ENCODE measurements at regions not wholly inside any gene's neighbourhood (a gene's known extent, or its start where the extent isn't known, plus 50 kb on each side); places are given as distances from the start of the nearest gene placed in this dataset.

GRCh38 chr9:71357346-71357745 lies 235.9 kb upstream of the TRPM3 start:
- H3K4me3 Mint-ChIP-seq = no peak overlapping the region
- no peaks in the 10 kb centered on the region for H3K4me1 Mint-ChIP-seq (ENCODE audit: low read depth)
- no peaks in the 10 kb centered on the region for H3K36me3 Mint-ChIP-seq (ENCODE audit: low read depth)
- no peak for DNase-seq (ENCODE audit: low spot score)
- H3K9me3 Mint-ChIP-seq = no peaks in the 10 kb centered on the region
- no peaks in the 10 kb centered on the region for H3K27me3 Mint-ChIP-seq (ENCODE audit: low read depth)
- H3K27ac Mint-ChIP-seq = no peak overlapping the region

GRCh38 chr9:71355884-71356283 lies 234.5 kb upstream of the TRPM3 start:
- H3K4me1 Mint-ChIP-seq (ENCODE audit: low read depth) = no peaks in the 10 kb centered on the region
- H3K27me3 Mint-ChIP-seq (ENCODE audit: low read depth) = no peaks in the 10 kb centered on the region
- no peak overlapping the region for H3K27ac Mint-ChIP-seq
- H3K9me3 Mint-ChIP-seq = no peaks in the 10 kb centered on the region
- H3K4me3 Mint-ChIP-seq = no peak overlapping the region
- DNase-seq (ENCODE audit: low spot score) = no peak
- H3K36me3 Mint-ChIP-seq (ENCODE audit: low read depth) = no peaks in the 10 kb centered on the region

GRCh38 chr9:71353720-71354119 lies 232.3 kb upstream of the TRPM3 start:
- H3K27me3 Mint-ChIP-seq (ENCODE audit: low read depth) = no peaks in the 10 kb centered on the region
- no peak overlapping the region for H3K27ac Mint-ChIP-seq
- no peaks in the 10 kb centered on the region for H3K4me1 Mint-ChIP-seq (ENCODE audit: low read depth)
- no peak for DNase-seq (ENCODE audit: low spot score)
- no peaks in the 10 kb centered on the region for H3K9me3 Mint-ChIP-seq
- no peaks in the 10 kb centered on the region for H3K36me3 Mint-ChIP-seq (ENCODE audit: low read depth)
- H3K4me3 Mint-ChIP-seq = no peak overlapping the region

- Mint-ChIP-seq H3K4me1 (ENCODE audit: low read depth) (no peaks in the 10 kb centered on the region), H3K9me3 (no peaks in the 10 kb centered on the region), H3K36me3 (ENCODE audit: low read depth) (no peaks in the 10 kb centered on the region), H3K4me3 (no peak overlapping the region), H3K27me3 (ENCODE audit: low read depth) (no peaks in the 10 kb centered on the region), H3K27ac (no peak overlapping the region)
- no peak for DNase-seq (ENCODE audit: low spot score)
These were observed 231.4 kb upstream of the TRPM3 start for GRCh38 chr9:71352837-71353236.

DNA sequence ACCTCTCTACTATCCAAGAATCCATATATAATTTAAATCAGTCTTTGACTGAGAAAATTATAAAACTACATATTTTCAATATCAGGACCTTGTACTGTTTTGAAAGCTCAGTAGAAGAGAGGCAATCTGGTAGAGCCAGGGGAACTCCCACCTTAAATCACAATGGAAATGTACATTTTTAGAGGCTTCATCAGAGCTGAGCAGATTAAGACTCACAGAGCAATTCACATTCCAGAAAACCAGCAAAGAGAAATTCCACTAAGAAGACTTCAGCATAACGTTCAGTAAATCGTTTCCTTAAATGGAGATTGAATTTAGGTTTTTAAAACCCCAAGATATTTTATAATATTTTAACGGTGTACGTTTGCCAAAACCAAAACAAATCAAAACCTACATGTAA lies 227.8 kb upstream of the TRPM3 start:
- H3K4me3 Mint-ChIP-seq = no peak overlapping the region
- no peak for DNase-seq (ENCODE audit: low spot score)
- no peak overlapping the region for H3K27ac Mint-ChIP-seq
- no peaks in the 10 kb centered on the region for H3K27me3 Mint-ChIP-seq (ENCODE audit: low read depth)
- no peaks in the 10 kb centered on the region for H3K36me3 Mint-ChIP-seq (ENCODE audit: low read depth)
- H3K9me3 Mint-ChIP-seq = no peaks in the 10 kb centered on the region
- H3K4me1 Mint-ChIP-seq (ENCODE audit: low read depth) = no peaks in the 10 kb centered on the region

GRCh38 chr9:71333321-71333720 lies 211.9 kb upstream of the TRPM3 start:
- Mint-ChIP-seq H3K4me1 (ENCODE audit: low read depth) (no peaks in the 10 kb centered on the region), H3K27ac (no peak overlapping the region), H3K4me3 (no peak overlapping the region), H3K36me3 (ENCODE audit: low read depth) (no peaks in the 10 kb centered on the region), H3K27me3 (ENCODE audit: low read depth) (no peaks in the 10 kb centered on the region), H3K9me3 (no peaks in the 10 kb centered on the region)
- DNase-seq (ENCODE audit: low spot score) = no peak

- Mint-ChIP-seq H3K27ac (no peak overlapping the region), H3K9me3 (no peaks in the 10 kb centered on the region), H3K4me3 (no peak overlapping the region), H3K4me1 (ENCODE audit: low read depth) (no peaks in the 10 kb centered on the region), H3K36me3 (ENCODE audit: low read depth) (no peaks in the 10 kb centered on the region), H3K27me3 (ENCODE audit: low read depth) (no peaks in the 10 kb centered on the region)
- no peak for DNase-seq (ENCODE audit: low spot score)
These were observed 210.2 kb upstream of the TRPM3 start for GRCh38 chr9:71331603-71332002.

DNA sequence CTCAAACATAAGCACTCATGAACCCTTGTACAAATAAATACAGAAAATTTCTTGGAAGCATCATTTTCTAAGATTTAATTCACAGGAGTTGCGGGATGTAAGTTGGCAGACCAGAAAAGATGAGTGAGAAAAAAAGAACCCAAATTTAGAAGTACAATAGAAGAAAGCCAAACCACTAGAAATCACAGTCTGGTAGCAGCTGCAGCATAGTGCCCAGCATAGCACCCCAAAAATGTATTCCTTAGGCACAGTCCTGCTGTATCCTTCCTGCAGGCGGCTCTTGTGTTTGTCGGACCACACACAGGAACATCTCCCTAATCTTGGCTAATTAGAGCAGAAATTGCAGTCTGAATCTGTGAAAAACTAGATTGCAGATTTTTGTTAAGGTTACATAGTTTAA lies 208.5 kb upstream of the TRPM3 start:
- Mint-ChIP-seq H3K4me3 (no peak overlapping the region), H3K9me3 (no peaks in the 10 kb centered on the region), H3K27ac (no peak overlapping the region), H3K27me3 (ENCODE audit: low read depth) (no peaks in the 10 kb centered on the region), H3K36me3 (ENCODE audit: low read depth) (no peaks in the 10 kb centered on the region), H3K4me1 (ENCODE audit: low read depth) (no peaks in the 10 kb centered on the region)
- no peak for DNase-seq (ENCODE audit: low spot score)

- no peak for DNase-seq (ENCODE audit: low spot score)
- H3K4me3 Mint-ChIP-seq = no peak overlapping the region
- H3K9me3 Mint-ChIP-seq = no peaks in the 10 kb centered on the region
- no peaks in the 10 kb centered on the region for H3K4me1 Mint-ChIP-seq (ENCODE audit: low read depth)
- no peaks in the 10 kb centered on the region for H3K36me3 Mint-ChIP-seq (ENCODE audit: low read depth)
- no peak overlapping the region for H3K27ac Mint-ChIP-seq
- no peaks in the 10 kb centered on the region for H3K27me3 Mint-ChIP-seq (ENCODE audit: low read depth)
These were observed 204.9 kb upstream of the TRPM3 start for GRCh38 chr9:71326360-71326759.

- H3K9me3 Mint-ChIP-seq = no peaks in the 10 kb centered on the region
- no peak overlapping the region for H3K27ac Mint-ChIP-seq
- H3K4me3 Mint-ChIP-seq = no peak overlapping the region
- H3K36me3 Mint-ChIP-seq (ENCODE audit: low read depth) = no peaks in the 10 kb centered on the region
- no peaks in the 10 kb centered on the region for H3K27me3 Mint-ChIP-seq (ENCODE audit: low read depth)
- no peaks in the 10 kb centered on the region for H3K4me1 Mint-ChIP-seq (ENCODE audit: low read depth)
- DNase-seq (ENCODE audit: low spot score) = no peak
These were observed 201.9 kb upstream of the TRPM3 start for GRCh38 chr9:71323357-71323756.

DNA sequence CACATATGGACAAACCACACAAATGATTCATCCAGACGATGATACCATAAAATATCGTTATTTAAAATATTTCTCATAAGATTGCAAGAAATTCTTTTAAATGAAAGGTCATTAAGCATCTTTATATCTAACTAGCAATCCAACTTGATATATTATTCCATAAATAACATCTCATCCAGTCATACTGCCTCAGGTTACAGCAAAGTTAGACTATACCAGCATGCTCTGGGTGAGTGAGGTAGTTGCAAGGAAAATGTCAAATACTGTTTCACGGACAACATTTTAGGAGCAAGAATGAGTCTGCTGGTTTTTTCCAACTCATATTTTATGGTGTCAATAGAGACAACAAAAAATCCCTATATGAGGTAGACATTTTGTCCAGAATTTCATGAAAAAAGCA lies 200.9 kb upstream of the TRPM3 start:
- H3K4me1 Mint-ChIP-seq (ENCODE audit: low read depth) = no peaks in the 10 kb centered on the region
- H3K36me3 Mint-ChIP-seq (ENCODE audit: low read depth) = no peaks in the 10 kb centered on the region
- DNase-seq (ENCODE audit: low spot score) = no peak
- no peak overlapping the region for H3K4me3 Mint-ChIP-seq
- H3K9me3 Mint-ChIP-seq = no peaks in the 10 kb centered on the region
- no peaks in the 10 kb centered on the region for H3K27me3 Mint-ChIP-seq (ENCODE audit: low read depth)
- no peak overlapping the region for H3K27ac Mint-ChIP-seq

DNA sequence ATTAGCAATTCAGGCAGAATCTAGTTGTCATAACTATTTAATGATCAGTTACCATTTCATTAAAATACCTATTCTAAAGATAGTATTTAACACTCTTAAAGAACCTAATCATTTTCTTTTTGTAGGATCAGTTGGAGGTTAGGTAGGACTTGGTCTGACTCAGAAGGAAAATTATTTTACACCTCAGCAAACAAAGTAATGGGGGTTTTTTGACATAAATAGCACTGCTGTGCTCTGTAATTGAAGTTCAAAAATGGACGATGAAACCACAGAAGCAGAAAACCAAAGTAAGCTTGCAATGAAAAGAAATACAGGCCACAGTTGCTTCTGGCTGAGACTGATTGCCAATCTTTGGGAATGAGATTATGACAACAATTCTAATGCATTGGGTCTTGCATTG lies 187.0 kb upstream of the TRPM3 start:
- H3K27me3 Mint-ChIP-seq (ENCODE audit: low read depth) = no peaks in the 10 kb centered on the region
- H3K27ac Mint-ChIP-seq = no peak overlapping the region
- no peak overlapping the region for H3K4me3 Mint-ChIP-seq
- DNase-seq (ENCODE audit: low spot score) = no peak
- no peaks in the 10 kb centered on the region for H3K4me1 Mint-ChIP-seq (ENCODE audit: low read depth)
- H3K36me3 Mint-ChIP-seq (ENCODE audit: low read depth) = no peaks in the 10 kb centered on the region
- no peaks in the 10 kb centered on the region for H3K9me3 Mint-ChIP-seq

DNA sequence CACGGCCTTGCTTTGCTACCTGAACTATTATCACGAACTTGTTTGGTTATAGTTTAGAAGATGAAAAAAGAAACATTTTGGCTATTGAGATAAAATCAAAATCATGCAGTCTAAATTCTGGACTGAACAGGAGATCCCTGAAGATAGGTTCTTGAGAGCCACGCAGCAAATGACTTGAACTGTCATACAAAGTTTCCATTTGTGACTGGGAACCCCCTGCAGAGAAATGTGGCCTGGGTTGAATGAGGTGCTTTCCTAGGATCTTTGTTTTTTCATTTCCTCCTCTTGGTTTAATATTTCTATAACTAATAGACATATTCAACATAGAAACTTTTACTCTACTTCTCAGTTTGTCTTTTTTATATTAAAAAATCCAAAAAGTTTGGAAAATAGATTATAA lies 184.7 kb upstream of the TRPM3 start:
- H3K9me3 Mint-ChIP-seq = no peaks in the 10 kb centered on the region

DNA sequence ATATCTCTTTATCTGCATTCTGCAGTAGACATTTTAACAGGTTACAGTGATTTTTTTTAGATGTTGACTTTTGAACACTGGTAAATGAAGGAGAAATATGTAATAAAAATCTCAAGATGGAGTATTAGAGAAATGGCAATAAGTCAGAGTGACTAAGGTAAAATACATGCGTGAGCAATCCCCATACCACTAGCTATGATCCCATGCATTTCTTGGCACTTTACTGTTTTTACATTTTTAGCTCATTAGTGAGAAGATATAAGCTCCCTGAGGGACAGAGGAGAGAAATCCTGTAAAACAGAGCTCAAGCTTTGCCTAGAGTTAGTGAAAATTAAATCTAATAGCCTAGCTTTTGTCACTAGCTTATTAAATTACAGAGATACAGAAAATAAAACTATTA lies 181.9 kb upstream of the TRPM3 start:
- Mint-ChIP-seq H3K9me3 (no peaks in the 10 kb centered on the region), H3K27me3 (ENCODE audit: low read depth) (no peaks in the 10 kb centered on the region), H3K27ac (no peak overlapping the region), H3K4me3 (no peak overlapping the region), H3K36me3 (ENCODE audit: low read depth) (no peaks in the 10 kb centered on the region), H3K4me1 (ENCODE audit: low read depth) (no peaks in the 10 kb centered on the region)
- DNase-seq (ENCODE audit: low spot score) = no peak

More for the DNA sequence above, 184.7 kb upstream of the TRPM3 start:
- H3K27ac Mint-ChIP-seq = no peak overlapping the region
- H3K27me3 Mint-ChIP-seq (ENCODE audit: low read depth) = no peaks in the 10 kb centered on the region
- no peaks in the 10 kb centered on the region for H3K4me1 Mint-ChIP-seq (ENCODE audit: low read depth)
- DNase-seq (ENCODE audit: low spot score) = no peak
- H3K36me3 Mint-ChIP-seq (ENCODE audit: low read depth) = no peaks in the 10 kb centered on the region
- no peak overlapping the region for H3K4me3 Mint-ChIP-seq

GRCh38 chr9:71302776-71303175 lies 181.4 kb upstream of the TRPM3 start:
- Mint-ChIP-seq H3K4me3 (no peak overlapping the region), H3K36me3 (ENCODE audit: low read depth) (no peaks in the 10 kb centered on the region), H3K27ac (no peak overlapping the region), H3K9me3 (no peaks in the 10 kb centered on the region), H3K4me1 (ENCODE audit: low read depth) (no peaks in the 10 kb centered on the region), H3K27me3 (ENCODE audit: low read depth) (no peaks in the 10 kb centered on the region)
- DNase-seq (ENCODE audit: low spot score) = no peak

- H3K4me1 Mint-ChIP-seq (ENCODE audit: low read depth) = no peaks in the 10 kb centered on the region
- no peak for DNase-seq (ENCODE audit: low spot score)
- H3K9me3 Mint-ChIP-seq = no peaks in the 10 kb centered on the region
- no peak overlapping the region for H3K27ac Mint-ChIP-seq
- peaks cover 5% of the 10 kb centered on the region for H3K27me3 Mint-ChIP-seq (ENCODE audit: low read depth)
- no peak overlapping the region for H3K4me3 Mint-ChIP-seq
- H3K36me3 Mint-ChIP-seq (ENCODE audit: low read depth) = no peaks in the 10 kb centered on the region
These were observed 174.5 kb upstream of the TRPM3 start for GRCh38 chr9:71295928-71296327.

Data from T-helper 2 cell treated with Interferon-gamma antibody and Interleukin-4, amounts not matched to agents 5 μg/mL and 100 μg/mL, for 36 hours (primary cell).